H1 (cell line): ENCODE measurements at regions not wholly inside any gene's neighbourhood (a gene's known extent, or its start where the extent isn't known, plus 50 kb on each side); places are given as distances from the start of the nearest gene placed in this dataset.

Experiments used
- ATF2 ChIP-seq: IDR thresholded peaks from 2 replicates; pipeline ENCODE4 v1.6.1; 2012; ENCODE audit warnings: low read length, inconsistent platforms
- CHD7 ChIP-seq: fragments of 300-600 bp; sonication (generic); IDR thresholded peaks from 2 replicates; pipeline ENCODE4 v1.7.1; 2012; ENCODE audit warnings: low read length, moderate library complexity, mild to moderate bottlenecking, inconsistent platforms; ENCODE audit not compliant: insufficient replicate concordance
- EGR1 ChIP-seq: IDR thresholded peaks from 2 replicates; pipeline ENCODE4 v1.6.1; 2011; ENCODE audit warnings: low read depth, low read length, borderline replicate concordance
- KDM5A ChIP-seq: fragments of 200-600 bp; IDR thresholded peaks from 2 replicates; pipeline ENCODE4 v1.7.1; 2012; ENCODE audit warnings: mild to moderate bottlenecking, low read length, inconsistent platforms, mixed read lengths
- MAFK ChIP-seq: IDR thresholded peaks from 2 replicates; pipeline ENCODE4 v1.6.1; 2012; ENCODE audit warnings: low read depth, mild to moderate bottlenecking, improper control_type of control experiment, low read length
- PHF8 ChIP-seq: fragments of 200-600 bp; sonication (generic); conservative IDR thresholded peaks from 2 replicates; pipeline ENCODE4 v1.7.1; 2012; ENCODE audit warnings: low read depth, mild to moderate bottlenecking, inconsistent platforms, low read length, moderate library complexity
- POLR2AphosphoS5 ChIP-seq: IDR thresholded peaks from 2 replicates; pipeline ENCODE4 v1.6.1; 2011; ENCODE audit warnings: low read depth, low read length
- SP1 ChIP-seq: IDR thresholded peaks from 2 replicates; pipeline ENCODE4 v1.6.1; 2011; ENCODE audit warnings: low read depth, low read length
- YY1 ChIP-seq: IDR thresholded peaks from 2 replicates; pipeline ENCODE4 v1.6.1; 2011; ENCODE audit warnings: low read depth, mild to moderate bottlenecking, low read length
- ZNF274 ChIP-seq: IDR thresholded peaks from 2 replicates; pipeline ENCODE4 v1.7.0; 2012; ENCODE audit warnings: low read length, borderline replicate concordance; ENCODE audit errors: extremely low read depth

- no peak for TF ChIP-seq CHD7
- TF ChIP-seq ZNF274: no peak
- no peak for TF ChIP-seq YY1
- TF ChIP-seq EGR1: no peak
- no peak for TF ChIP-seq KDM5A
- no peak for TF ChIP-seq MAFK
- TF ChIP-seq POLR2AphosphoS5: no peak
- TF ChIP-seq PHF8: no peak
- TF ChIP-seq SP1: no peak
- no peak for TF ChIP-seq ATF2
These were observed 211.4 kb downstream of the ETS1 start (continued) for GRCh38 chr11:128375961-128376360.
